ENCODE measurements at regions not wholly inside any gene's neighbourhood (a gene's known extent, or its start where the extent isn't known, plus 50 kb on each side); places are given as distances from the start of the nearest gene placed in this dataset.
"Not testable (repeated sequence)": the region's sequence is repeated elsewhere in the genome, so short reads cannot be mapped to it uniquely, and the experiment has no call there.

DNA sequence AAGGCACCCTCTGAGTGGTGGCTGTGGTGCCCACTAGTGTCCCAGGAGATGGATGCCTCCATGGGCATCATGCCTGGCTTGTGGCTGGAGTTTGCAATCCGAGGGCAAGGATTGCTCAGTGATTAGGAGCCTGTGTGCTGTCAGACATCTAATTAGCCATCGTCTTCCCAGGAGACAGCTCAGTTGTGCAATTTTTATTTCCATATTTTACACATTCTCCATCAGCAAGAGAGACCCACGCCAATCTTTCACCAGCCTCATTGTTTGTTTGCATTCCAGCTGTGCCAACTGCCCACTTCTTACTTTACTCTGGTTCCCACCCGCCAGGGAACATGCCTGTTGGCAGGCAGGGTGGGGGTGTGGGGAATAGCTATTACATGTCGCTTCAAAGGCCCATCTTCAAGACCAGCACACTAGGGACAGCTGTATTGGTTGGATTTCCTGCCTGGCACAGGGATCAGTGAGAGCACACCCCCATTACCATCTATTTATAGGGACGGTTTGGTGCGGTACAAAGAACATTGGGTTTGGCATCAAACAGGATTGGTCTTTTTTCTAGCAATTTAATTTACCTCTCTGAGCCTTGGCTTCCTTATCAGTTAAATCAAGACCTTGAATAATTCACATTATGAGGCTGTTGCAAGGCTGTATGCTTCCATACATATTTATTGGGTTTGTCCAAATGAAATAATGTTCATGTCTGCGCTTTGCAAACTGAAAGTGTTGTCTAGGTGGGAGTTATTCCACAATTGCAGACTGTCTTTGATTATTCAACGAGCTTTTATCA lies 80.7 kb upstream of the NAV2 start:
- no peak overlapping the region for H3K4me3 ChIP-seq (ENCODE audit: low read depth in 1 of 2, low read length in 2 of 2)
- H3K36me3 ChIP-seq (ENCODE audit: control insufficient read depth in 1 of 2, insufficient read depth in 2 of 2, low read length in 2 of 2), result no peaks in the 10 kb centered on the region
- no peak overlapping the region for H3K9ac ChIP-seq (ENCODE audit: low read depth in 1 of 2, low read length in 2 of 2)
- no peaks in the 10 kb centered on the region for H3K4me1 ChIP-seq (ENCODE audit: control insufficient read depth in 1 of 2, insufficient read depth in 2 of 2, low read length in 2 of 2)
- no peaks in the 10 kb centered on the region for H3K27me3 ChIP-seq (ENCODE audit: control insufficient read depth in 1 of 2, insufficient read depth in 2 of 2, low read length in 2 of 2)
- H3K9me3 ChIP-seq (ENCODE audit: control insufficient read depth in 1 of 2, low read length in 2 of 2), result no peaks in the 10 kb centered on the region
- H3K27ac ChIP-seq (ENCODE audit: low read depth, low read length), result no peak overlapping the region

DNA sequence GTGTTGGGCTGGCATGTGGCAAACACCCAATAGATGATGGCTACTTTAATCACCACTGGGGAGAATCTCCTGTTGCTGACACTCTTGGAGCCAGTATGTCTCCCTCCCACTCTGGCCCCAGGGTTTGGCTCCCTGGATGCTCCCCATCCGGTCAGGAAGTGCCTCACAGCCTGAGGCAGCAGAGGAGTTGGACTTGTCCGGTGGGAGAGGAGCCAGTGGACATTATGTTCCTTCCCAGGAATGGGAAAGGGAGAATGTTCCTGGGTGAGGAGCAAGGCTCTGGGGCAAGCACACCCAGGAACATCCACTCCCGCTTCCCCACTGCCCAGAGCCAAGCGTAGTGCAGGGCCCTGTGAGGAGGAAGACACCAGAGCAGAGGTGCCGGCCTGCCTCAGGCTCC lies 84.6 kb upstream of the NAV2 start:
- no peaks in the 10 kb centered on the region for H3K27me3 ChIP-seq (ENCODE audit: control insufficient read depth in 1 of 2, insufficient read depth in 2 of 2, low read length in 2 of 2)
- no peak overlapping the region for H3K4me3 ChIP-seq (ENCODE audit: low read depth in 1 of 2, low read length in 2 of 2)
- H3K9ac ChIP-seq (ENCODE audit: low read depth in 1 of 2, low read length in 2 of 2), result no peak overlapping the region
- H3K9me3 ChIP-seq (ENCODE audit: control insufficient read depth in 1 of 2, low read length in 2 of 2), result no peaks in the 10 kb centered on the region
- H3K4me1 ChIP-seq (ENCODE audit: control insufficient read depth in 1 of 2, insufficient read depth in 2 of 2, low read length in 2 of 2), result no peaks in the 10 kb centered on the region
- H3K27ac ChIP-seq (ENCODE audit: low read depth, low read length), result no peak overlapping the region
- no peaks in the 10 kb centered on the region for H3K36me3 ChIP-seq (ENCODE audit: control insufficient read depth in 1 of 2, insufficient read depth in 2 of 2, low read length in 2 of 2)

DNA sequence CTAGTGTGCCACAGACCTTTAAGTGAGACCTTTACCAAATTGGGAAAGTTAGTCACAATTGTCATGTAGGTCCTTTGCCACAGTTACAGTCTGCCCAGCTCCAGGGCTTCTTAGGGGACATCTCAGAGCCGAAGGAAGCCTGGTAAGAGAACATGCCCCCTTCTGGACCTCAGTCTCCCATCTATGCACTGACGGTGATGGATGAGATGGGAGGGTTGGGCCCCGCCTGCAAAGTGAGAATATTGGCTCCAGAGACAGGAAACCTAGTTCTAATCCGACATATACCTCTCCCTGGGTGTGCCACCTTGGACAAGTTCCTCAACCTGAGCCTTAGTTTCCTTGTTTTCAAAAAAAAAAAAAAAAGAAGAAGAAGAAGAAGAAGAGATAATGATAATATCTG lies 85.1 kb upstream of the NAV2 start:
- Histone ChIP-seq H3K9ac (ENCODE audit: low read depth in 1 of 2, low read length in 2 of 2) (no peak overlapping the region), H3K27ac (ENCODE audit: low read depth, low read length) (no peak overlapping the region), H3K36me3 (ENCODE audit: control insufficient read depth in 1 of 2, insufficient read depth in 2 of 2, low read length in 2 of 2) (no peaks in the 10 kb centered on the region), H3K4me3 (ENCODE audit: low read depth in 1 of 2, low read length in 2 of 2) (no peak overlapping the region), H3K4me1 (ENCODE audit: control insufficient read depth in 1 of 2, insufficient read depth in 2 of 2, low read length in 2 of 2) (no peaks in the 10 kb centered on the region), H3K27me3 (ENCODE audit: control insufficient read depth in 1 of 2, insufficient read depth in 2 of 2, low read length in 2 of 2) (no peaks in the 10 kb centered on the region), H3K9me3 (ENCODE audit: control insufficient read depth in 1 of 2, low read length in 2 of 2) (no peaks in the 10 kb centered on the region)

- Histone ChIP-seq H3K4me3 (ENCODE audit: low read depth in 1 of 2, low read length in 2 of 2) (no peak overlapping the region), H3K27me3 (ENCODE audit: control insufficient read depth in 1 of 2, insufficient read depth in 2 of 2, low read length in 2 of 2) (no peaks in the 10 kb centered on the region), H3K4me1 (ENCODE audit: control insufficient read depth in 1 of 2, insufficient read depth in 2 of 2, low read length in 2 of 2) (no peaks in the 10 kb centered on the region), H3K9ac (ENCODE audit: low read depth in 1 of 2, low read length in 2 of 2) (no peak overlapping the region), H3K27ac (ENCODE audit: low read depth, low read length) (no peak overlapping the region), H3K36me3 (ENCODE audit: control insufficient read depth in 1 of 2, insufficient read depth in 2 of 2, low read length in 2 of 2) (no peaks in the 10 kb centered on the region), H3K9me3 (ENCODE audit: control insufficient read depth in 1 of 2, low read length in 2 of 2) (no peaks in the 10 kb centered on the region)
Measured at GRCh38 chr11:19625438-19625837, 87.2 kb upstream of the NAV2 start.

DNA sequence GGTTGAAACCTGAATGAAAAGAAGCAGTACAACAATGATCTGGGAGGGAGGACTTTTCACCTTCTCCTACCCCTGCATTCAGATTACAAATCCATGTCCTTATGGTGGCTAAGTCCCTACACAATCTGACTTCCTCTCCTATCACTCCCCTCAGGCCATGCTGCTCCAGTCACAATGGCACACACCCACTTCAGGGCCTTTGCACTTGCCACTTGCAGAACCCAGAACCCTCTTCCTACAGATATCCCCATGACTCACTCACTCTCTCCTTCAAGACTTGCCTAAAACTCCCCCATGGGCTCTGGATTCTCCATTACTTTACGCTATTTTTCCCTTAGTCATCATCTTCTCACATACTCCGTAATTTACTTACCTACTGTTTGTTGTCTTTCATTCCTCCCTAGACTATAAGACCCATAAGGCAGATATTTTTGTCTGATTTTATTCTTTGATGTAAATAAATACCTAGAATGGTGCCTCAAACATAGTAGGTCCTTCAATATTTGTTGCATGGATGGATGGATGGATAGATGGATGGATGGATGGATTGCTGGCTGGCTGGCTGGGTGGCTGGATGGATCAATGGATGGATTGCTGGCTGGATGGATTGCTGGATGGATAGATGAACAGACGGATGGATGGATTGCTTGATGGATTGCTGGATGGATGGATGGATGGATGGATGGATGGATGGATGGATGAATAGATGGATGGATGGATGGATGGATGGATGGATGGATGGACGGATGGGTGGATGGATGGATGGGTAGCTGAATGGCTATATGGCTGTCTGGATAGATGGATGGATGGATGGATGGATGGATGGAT lies 94.7 kb upstream of the NAV2 start:
- no peak overlapping the region for H3K4me3 ChIP-seq (ENCODE audit: low read depth in 1 of 2, low read length in 2 of 2)
- no peaks in the 10 kb centered on the region for H3K9me3 ChIP-seq (ENCODE audit: control insufficient read depth in 1 of 2, low read length in 2 of 2)
- no peak overlapping the region for H3K27ac ChIP-seq (ENCODE audit: low read depth, low read length)
- H3K36me3 ChIP-seq (ENCODE audit: control insufficient read depth in 1 of 2, insufficient read depth in 2 of 2, low read length in 2 of 2), result no peaks in the 10 kb centered on the region
- no peak overlapping the region for H3K9ac ChIP-seq (ENCODE audit: low read depth in 1 of 2, low read length in 2 of 2)
- H3K27me3 ChIP-seq (ENCODE audit: control insufficient read depth in 1 of 2, insufficient read depth in 2 of 2, low read length in 2 of 2), result no peaks in the 10 kb centered on the region
- no peaks in the 10 kb centered on the region for H3K4me1 ChIP-seq (ENCODE audit: control insufficient read depth in 1 of 2, insufficient read depth in 2 of 2, low read length in 2 of 2)

DNA sequence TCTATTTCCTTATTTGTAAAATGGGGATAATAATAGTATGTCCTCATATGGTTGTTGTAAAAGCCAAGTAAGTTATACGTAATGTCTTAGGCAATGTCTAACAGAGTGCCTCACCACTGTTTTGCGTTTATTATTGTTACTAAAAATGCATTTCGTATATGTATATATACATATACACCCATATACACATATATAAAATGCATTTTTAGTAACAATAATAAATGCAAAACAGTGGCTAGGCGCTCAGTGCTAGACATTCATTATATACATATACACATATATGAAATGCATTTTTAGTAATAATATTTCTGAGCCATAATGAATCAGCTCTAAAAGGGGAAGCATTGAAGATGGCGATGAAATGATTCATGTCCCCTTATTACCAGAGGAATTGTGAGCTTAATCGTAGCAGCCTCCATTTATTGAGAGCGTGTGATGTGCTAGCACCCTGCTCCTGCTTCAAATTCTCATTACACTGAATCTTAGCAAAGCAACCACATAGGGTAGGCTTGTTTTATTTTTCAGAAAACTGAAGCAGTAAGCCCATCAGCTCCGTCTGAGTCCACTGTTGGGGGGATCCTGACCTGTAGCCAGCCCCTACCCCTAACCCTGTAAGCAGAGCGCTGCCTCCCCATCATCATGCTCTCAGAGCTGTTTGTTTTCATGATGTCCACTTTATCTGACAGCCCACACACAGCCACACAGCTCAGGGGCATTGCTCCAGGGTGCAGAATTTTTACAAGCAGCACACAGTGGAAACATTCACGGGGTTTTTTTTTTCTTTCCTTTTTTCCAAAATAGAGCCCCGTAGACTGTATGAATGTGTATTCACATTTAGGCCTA lies 97.1 kb upstream of the NAV2 start:
- no peaks in the 10 kb centered on the region for H3K27me3 ChIP-seq (ENCODE audit: control insufficient read depth in 1 of 2, insufficient read depth in 2 of 2, low read length in 2 of 2)
- no peak overlapping the region for H3K9ac ChIP-seq (ENCODE audit: low read depth in 1 of 2, low read length in 2 of 2)
- peaks cover 0 to 5% of the 10 kb centered on the region in 2 donors for H3K9me3 ChIP-seq (ENCODE audit: control insufficient read depth in 1 of 2, low read length in 2 of 2)
- no peak overlapping the region for H3K27ac ChIP-seq (ENCODE audit: low read depth, low read length)
- no peaks in the 10 kb centered on the region for H3K4me1 ChIP-seq (ENCODE audit: control insufficient read depth in 1 of 2, insufficient read depth in 2 of 2, low read length in 2 of 2)
- no peaks in the 10 kb centered on the region for H3K36me3 ChIP-seq (ENCODE audit: control insufficient read depth in 1 of 2, insufficient read depth in 2 of 2, low read length in 2 of 2)
- H3K4me3 ChIP-seq (ENCODE audit: low read depth in 1 of 2, low read length in 2 of 2), result no peak overlapping the region

DNA sequence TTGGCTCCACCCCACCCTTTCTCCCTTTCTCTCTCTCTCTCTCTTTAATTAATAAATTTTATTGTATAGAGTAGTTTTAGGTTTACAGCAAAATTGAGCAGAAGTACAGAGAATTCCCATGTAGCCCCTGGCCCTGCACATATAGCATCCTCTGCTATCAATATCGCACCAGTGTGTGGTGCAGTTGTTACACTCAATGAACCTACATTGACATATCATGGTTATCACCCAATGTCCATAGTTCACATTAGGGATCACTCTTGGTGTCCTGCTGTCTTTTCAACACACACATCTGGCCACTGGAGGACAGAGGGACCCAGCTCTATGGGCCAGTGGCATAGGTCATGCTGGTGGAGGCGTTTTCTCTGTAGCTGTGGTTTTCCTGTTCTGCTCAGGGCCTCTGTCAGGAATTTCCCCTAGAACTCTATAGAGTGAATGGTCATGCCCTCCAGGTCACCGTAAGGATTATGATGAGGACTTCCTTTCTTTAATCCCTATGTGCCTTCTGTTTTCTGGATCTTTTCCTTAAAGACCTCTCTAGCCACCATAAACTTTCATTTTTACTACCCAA lies 98.2 kb upstream of the NAV2 start:
- Histone ChIP-seq H3K27ac (ENCODE audit: low read depth, low read length) (no peak overlapping the region), H3K4me3 (ENCODE audit: low read depth in 1 of 2, low read length in 2 of 2) (no peak overlapping the region), H3K4me1 (ENCODE audit: control insufficient read depth in 1 of 2, insufficient read depth in 2 of 2, low read length in 2 of 2) (no peaks in the 10 kb centered on the region), H3K9ac (ENCODE audit: low read depth in 1 of 2, low read length in 2 of 2) (no peak overlapping the region), H3K9me3 (ENCODE audit: control insufficient read depth in 1 of 2, low read length in 2 of 2) (peaks cover 0 to 5% of the 10 kb centered on the region in 2 donors), H3K36me3 (ENCODE audit: control insufficient read depth in 1 of 2, insufficient read depth in 2 of 2, low read length in 2 of 2) (no peaks in the 10 kb centered on the region), H3K27me3 (ENCODE audit: control insufficient read depth in 1 of 2, insufficient read depth in 2 of 2, low read length in 2 of 2) (no peaks in the 10 kb centered on the region)

DNA sequence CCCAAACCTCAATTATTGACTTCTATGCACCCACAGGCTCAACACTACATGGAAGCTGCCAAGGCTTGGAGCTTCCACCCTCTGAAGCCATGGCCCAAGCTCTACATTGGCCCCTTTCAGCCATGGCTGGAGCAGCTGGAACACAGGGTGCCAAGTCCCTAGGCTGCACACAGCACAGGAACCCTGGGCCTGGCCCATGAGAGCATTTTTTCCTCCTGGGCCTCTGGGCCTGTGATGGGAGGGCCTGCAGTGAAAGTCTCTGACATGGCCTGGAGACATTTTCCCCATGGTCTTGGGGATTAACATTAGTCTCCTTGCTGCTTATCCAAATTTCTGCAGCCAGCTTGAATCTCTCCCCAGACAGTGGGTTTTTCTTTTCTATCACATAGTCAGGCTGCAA lies 100.6 kb upstream of the NAV2 start:
- not testable (repeated sequence) for H3K36me3 ChIP-seq (ENCODE audit: control insufficient read depth in 1 of 2, insufficient read depth in 2 of 2, low read length in 2 of 2); H3K4me3 ChIP-seq (ENCODE audit: low read depth in 1 of 2, low read length in 2 of 2); H3K9me3 ChIP-seq (ENCODE audit: control insufficient read depth in 1 of 2, low read length in 2 of 2); H3K4me1 ChIP-seq (ENCODE audit: control insufficient read depth in 1 of 2, insufficient read depth in 2 of 2, low read length in 2 of 2); H3K27ac ChIP-seq (ENCODE audit: low read depth, low read length); H3K27me3 ChIP-seq (ENCODE audit: control insufficient read depth in 1 of 2, insufficient read depth in 2 of 2, low read length in 2 of 2); H3K9ac ChIP-seq (ENCODE audit: low read depth in 1 of 2, low read length in 2 of 2)

DNA sequence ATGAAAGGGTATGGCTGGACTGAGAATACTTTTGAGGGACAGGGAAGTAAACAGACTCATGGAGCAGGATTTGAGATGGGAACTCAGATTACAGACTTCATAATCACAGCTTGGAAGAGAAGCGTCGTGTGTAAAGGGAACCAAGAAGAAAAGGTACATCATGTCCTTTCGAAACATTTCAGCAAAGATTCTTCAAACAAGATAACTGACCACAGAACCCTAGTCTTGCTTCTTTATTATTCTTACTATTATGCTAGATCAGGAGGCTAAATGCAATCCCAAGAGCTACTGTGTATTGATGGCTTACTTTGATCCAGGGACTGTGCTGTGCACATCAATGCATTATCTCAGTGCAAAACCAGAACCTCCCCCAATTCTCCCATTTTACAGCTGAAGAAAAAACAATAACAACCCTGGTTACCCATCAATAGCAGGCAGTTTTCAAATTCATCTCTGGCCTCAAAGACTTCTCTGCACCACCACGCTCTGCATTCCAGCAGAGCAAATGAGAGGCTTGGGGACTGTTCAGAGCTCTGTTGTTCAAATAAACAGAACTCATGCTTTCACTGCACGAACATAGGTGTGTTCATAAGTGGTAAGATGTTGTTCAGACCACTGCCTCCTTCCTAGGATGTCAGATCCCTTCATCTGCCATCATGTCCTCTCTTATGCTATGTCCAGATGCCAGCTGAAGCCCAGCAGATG lies 104.8 kb upstream of the NAV2 start:
- Histone ChIP-seq H3K27me3 (ENCODE audit: control insufficient read depth in 1 of 2, insufficient read depth in 2 of 2, low read length in 2 of 2) (no peaks in the 10 kb centered on the region), H3K4me3 (ENCODE audit: low read depth in 1 of 2, low read length in 2 of 2) (no peak overlapping the region), H3K4me1 (ENCODE audit: control insufficient read depth in 1 of 2, insufficient read depth in 2 of 2, low read length in 2 of 2) (no peaks in the 10 kb centered on the region), H3K36me3 (ENCODE audit: control insufficient read depth in 1 of 2, insufficient read depth in 2 of 2, low read length in 2 of 2) (no peaks in the 10 kb centered on the region), H3K27ac (ENCODE audit: low read depth, low read length) (no peak overlapping the region), H3K9me3 (ENCODE audit: control insufficient read depth in 1 of 2, low read length in 2 of 2) (peaks cover 0 to 5% of the 10 kb centered on the region in 2 donors), H3K9ac (ENCODE audit: low read depth in 1 of 2, low read length in 2 of 2) (no peak overlapping the region)

Data from duodenal mucosa (tissue), 2 donors.